ENCODE measurements at regions not wholly inside any gene's neighbourhood (a gene's known extent, or its start where the extent isn't known, plus 50 kb on each side); places are given as distances from the start of the nearest gene placed in this dataset.
"Not testable (repeated sequence)": the region's sequence is repeated elsewhere in the genome, so short reads cannot be mapped to it uniquely, and the experiment has no call there.

DNA sequence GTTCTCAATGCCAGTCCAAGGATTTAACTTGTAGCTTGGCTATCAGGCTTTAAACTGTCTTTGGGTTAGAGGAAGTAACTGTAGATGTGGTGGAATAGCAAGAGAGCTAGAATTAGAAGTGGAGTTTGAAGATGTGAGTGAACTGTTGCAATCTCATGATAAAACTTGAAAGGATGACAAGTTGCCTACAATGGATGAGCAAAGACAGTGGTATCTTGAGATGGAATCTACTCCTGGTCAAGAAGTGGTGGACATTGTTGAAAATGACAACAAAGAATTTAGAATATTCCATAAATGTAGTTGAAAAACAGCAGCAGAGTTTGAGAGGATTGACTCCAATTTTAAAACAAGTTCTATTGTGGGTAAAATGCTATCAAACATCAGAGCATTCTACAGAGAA is 199.0 kb downstream of the DUSP6 start:
- no peak for DNase-seq
- H3K36me3 Mint-ChIP-seq: peaks cover 8% of the 10 kb centered on the region
- H3K27me3 Mint-ChIP-seq: peaks cover 7% of the 10 kb centered on the region
- no peak overlapping the region for H3K27ac Mint-ChIP-seq
- H3K4me1 Mint-ChIP-seq: peaks cover 21% of the 10 kb centered on the region
- peaks cover 11% of the 10 kb centered on the region for H3K9me3 Mint-ChIP-seq
- no peak overlapping the region for H3K4me3 Mint-ChIP-seq

DNA sequence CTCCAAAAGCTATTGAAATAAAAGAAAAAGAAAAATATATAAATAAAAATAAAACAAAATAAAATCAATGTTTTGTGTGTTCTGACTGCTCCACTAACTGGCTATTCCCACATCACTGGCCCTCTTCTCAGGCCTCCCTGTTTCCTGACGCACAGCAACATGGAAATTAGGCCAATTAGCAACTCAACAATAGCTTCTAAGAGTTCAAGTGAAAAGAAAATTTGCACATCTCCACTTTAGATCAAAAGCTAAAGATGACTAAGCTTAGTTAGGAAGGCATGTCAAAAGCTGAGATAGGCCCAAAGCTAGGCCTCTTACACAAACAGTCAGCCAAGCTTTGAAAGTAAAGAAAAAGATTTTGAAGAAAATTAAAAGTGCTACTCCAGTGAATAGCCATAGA is 200.8 kb downstream of the DUSP6 start:
- H3K27me3 Mint-ChIP-seq: peaks cover 4% of the 10 kb centered on the region
- H3K27ac Mint-ChIP-seq: no peak overlapping the region
- H3K4me1 Mint-ChIP-seq: peaks cover 10% of the 10 kb centered on the region
- peaks cover 11% of the 10 kb centered on the region for H3K9me3 Mint-ChIP-seq
- DNase-seq: no peak
- peaks cover 8% of the 10 kb centered on the region for H3K36me3 Mint-ChIP-seq
- H3K4me3 Mint-ChIP-seq: no peak overlapping the region

- H3K4me3 Mint-ChIP-seq, H3K27me3 Mint-ChIP-seq, H3K27ac Mint-ChIP-seq, H3K4me1 Mint-ChIP-seq, DNase-seq, H3K36me3 Mint-ChIP-seq: not testable (repeated sequence)
- peaks cover 11% of the 10 kb centered on the region for H3K9me3 Mint-ChIP-seq
Measured at GRCh38 chr12:89150789-89151188, 201.5 kb downstream of the DUSP6 start.

- no peak for DNase-seq
- no peaks in the 10 kb centered on the region for H3K36me3 Mint-ChIP-seq
- no peaks in the 10 kb centered on the region for H3K9me3 Mint-ChIP-seq
- H3K27ac Mint-ChIP-seq: no peak overlapping the region
- no peaks in the 10 kb centered on the region for H3K27me3 Mint-ChIP-seq
- H3K4me1 Mint-ChIP-seq: peaks cover 15% of the 10 kb centered on the region
- no peak overlapping the region for H3K4me3 Mint-ChIP-seq
Measured at GRCh38 chr12:89140602-89141238, 211.6 kb downstream of the DUSP6 start.

DNA sequence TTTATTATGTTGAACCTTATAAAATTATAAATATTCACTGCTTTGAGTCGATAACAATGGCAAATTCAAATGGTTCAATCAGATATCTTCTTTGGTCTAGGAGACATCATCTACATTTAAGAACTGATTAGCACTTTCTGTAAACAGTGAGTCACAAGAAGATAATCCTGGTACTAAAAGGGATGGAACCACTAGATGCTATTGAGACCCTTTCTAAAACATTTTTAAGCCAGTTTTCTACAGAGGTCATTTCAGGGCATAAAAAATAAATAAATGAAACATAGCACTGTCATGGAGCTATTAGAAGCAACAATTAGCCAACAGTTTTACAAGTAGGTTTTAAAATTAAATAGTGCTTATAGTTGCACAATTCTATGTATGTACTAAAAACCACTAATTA is 212.2 kb downstream of the DUSP6 start:
- Mint-ChIP-seq H3K4me3 (no peak overlapping the region), H3K27ac (no peak overlapping the region), H3K36me3 (no peaks in the 10 kb centered on the region), H3K9me3 (no peaks in the 10 kb centered on the region), H3K27me3 (no peaks in the 10 kb centered on the region), H3K4me1 (peaks cover 16% of the 10 kb centered on the region)
- no peak for DNase-seq

- Mint-ChIP-seq H3K27me3 (no peaks in the 10 kb centered on the region), H3K27ac (no peak overlapping the region), H3K4me3 (no peak overlapping the region), H3K9me3 (no peaks in the 10 kb centered on the region), H3K36me3 (no peaks in the 10 kb centered on the region), H3K4me1 (peaks cover 16% of the 10 kb centered on the region)
- DNase-seq: no peak
Measured at GRCh38 chr12:89139390-89139789, 212.9 kb downstream of the DUSP6 start.

- H3K36me3 Mint-ChIP-seq: no peaks in the 10 kb centered on the region
- H3K27me3 Mint-ChIP-seq: no peaks in the 10 kb centered on the region
- DNase-seq: no peak
- peak overlapping the region; percentile 32 for H3K27ac Mint-ChIP-seq
- H3K4me3 Mint-ChIP-seq: no peak overlapping the region
- peaks cover 16% of the 10 kb centered on the region for H3K4me1 Mint-ChIP-seq
- no peaks in the 10 kb centered on the region for H3K9me3 Mint-ChIP-seq
Measured at GRCh38 chr12:89138048-89138852, 214.1 kb downstream of the DUSP6 start.

DNA sequence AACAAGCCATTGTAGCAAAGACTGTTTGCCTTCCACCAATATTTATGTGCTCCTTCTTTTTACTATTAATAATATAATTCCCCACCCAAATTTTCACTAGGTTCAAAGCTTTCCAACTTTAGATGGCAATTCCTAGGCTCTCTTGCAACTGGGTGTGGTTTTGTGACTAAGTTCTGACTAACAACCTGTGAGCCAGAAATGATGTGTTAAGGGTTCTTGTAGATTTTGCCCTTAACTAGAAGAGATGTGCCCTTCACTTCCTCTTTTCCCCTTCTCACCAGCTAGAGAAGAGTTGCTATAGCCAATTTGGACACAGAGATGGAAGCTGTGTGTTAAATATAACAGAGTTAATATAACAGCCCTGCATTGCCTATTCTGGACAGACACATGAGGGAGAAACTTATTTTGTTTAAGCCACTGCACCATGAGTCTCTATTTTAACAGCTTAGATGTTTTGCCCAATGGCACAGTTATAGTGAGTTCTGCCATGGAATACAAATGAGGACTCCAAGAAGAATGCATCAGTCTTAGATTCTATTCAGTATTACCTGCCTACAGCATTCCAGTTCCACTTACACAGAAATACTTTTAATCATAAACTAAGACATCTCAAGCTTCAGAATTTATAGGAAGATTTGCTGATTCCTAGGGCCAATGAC is 216.2 kb downstream of the DUSP6 start:
- H3K4me3 Mint-ChIP-seq: no peak overlapping the region
- no peaks in the 10 kb centered on the region for H3K27me3 Mint-ChIP-seq
- H3K36me3 Mint-ChIP-seq: no peaks in the 10 kb centered on the region
- DNase-seq: no peak
- peaks cover 16% of the 10 kb centered on the region for H3K4me1 Mint-ChIP-seq
- no peaks in the 10 kb centered on the region for H3K9me3 Mint-ChIP-seq
- no peak overlapping the region for H3K27ac Mint-ChIP-seq

DNA sequence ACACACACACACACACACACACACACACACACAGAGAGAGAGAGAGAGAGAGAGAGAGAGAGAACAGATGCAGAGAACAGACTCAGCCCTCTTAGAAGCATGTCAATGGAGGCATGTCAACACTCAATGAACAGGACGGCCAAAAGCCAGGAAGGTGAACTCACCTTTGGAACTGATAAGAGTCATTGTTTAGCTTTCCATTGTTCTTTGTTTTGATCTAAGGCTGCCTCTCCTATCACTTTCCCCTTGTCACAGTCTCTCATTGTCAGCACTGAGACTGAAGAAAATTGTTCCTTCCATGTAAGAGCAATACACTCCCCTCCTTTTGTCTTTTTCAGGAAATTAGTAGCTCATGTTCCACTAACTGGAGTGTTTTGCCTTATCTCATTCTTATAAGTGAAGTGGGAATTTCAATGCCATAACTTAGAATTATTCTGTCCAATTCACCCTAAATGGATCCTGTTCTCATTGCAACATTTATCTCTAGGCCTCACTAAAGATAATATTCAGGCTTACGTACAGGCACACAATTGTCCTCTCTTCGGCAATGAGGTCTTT is 218.0 kb downstream of the DUSP6 start:
- Mint-ChIP-seq H3K9me3 (no peaks in the 10 kb centered on the region), H3K36me3 (no peaks in the 10 kb centered on the region), H3K27ac (no peak overlapping the region), H3K4me3 (no peak overlapping the region), H3K27me3 (no peaks in the 10 kb centered on the region), H3K4me1 (peaks cover 16% of the 10 kb centered on the region)
- no peak for DNase-seq

DNA sequence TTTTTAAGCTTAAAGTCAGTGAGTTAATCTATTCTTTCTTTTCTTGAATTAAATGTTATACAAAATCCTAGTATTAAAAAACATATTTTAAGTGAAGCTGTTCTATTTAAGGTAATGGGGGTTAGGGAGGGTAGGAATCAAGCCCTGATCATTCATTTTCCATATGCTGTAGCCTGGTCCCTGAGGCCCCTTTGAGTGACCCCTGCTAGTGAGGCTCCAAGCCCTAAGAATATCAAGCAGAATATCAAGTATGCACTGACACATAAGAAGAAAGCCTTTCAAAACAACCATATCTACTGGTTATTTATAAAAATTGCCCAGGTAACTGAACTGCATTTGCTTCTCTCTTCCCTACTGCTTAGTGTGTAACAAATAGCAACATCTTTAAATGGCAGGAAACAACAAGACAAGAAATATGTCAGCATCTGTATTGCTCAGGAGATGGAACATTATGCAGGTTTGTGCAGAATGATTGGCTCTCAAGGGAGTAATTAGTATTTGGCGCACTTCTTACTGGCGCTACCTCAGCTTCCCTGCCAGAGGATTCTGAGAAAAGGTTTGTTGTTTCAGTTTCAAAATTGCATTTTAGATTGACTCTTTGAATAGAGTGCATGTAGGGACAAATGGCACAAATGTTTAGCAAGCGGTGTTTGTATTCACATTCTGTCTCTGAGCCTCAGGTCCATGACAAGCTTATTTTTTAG is 223.0 kb downstream of the DUSP6 start:
- Mint-ChIP-seq H3K36me3 (no peaks in the 10 kb centered on the region), H3K4me3 (no peak overlapping the region), H3K27ac (no peak overlapping the region), H3K9me3 (no peaks in the 10 kb centered on the region), H3K27me3 (no peaks in the 10 kb centered on the region), H3K4me1 (no peaks in the 10 kb centered on the region)
- no peak for DNase-seq

GRCh38 chr12:89126712-89127111 is 225.6 kb downstream of the DUSP6 start:
- H3K9me3 Mint-ChIP-seq: no peaks in the 10 kb centered on the region
- DNase-seq: no peak
- no peaks in the 10 kb centered on the region for H3K4me1 Mint-ChIP-seq
- H3K4me3 Mint-ChIP-seq: no peak overlapping the region
- H3K36me3 Mint-ChIP-seq: no peaks in the 10 kb centered on the region
- no peak overlapping the region for H3K27ac Mint-ChIP-seq
- peaks cover 3% of the 10 kb centered on the region for H3K27me3 Mint-ChIP-seq

GRCh38 chr12:89122852-89123251 is 229.4 kb downstream of the DUSP6 start:
- peaks cover 3% of the 10 kb centered on the region for H3K27me3 Mint-ChIP-seq
- no peak overlapping the region for H3K4me3 Mint-ChIP-seq
- no peaks in the 10 kb centered on the region for H3K4me1 Mint-ChIP-seq
- no peak overlapping the region for H3K27ac Mint-ChIP-seq
- no peaks in the 10 kb centered on the region for H3K9me3 Mint-ChIP-seq
- H3K36me3 Mint-ChIP-seq: no peaks in the 10 kb centered on the region
- no peak for DNase-seq

- no peak overlapping the region for H3K27ac Mint-ChIP-seq
- H3K27me3 Mint-ChIP-seq: peaks cover 7% of the 10 kb centered on the region
- H3K4me1 Mint-ChIP-seq: no peaks in the 10 kb centered on the region
- DNase-seq: no peak
- no peaks in the 10 kb centered on the region for H3K9me3 Mint-ChIP-seq
- no peaks in the 10 kb centered on the region for H3K36me3 Mint-ChIP-seq
- no peak overlapping the region for H3K4me3 Mint-ChIP-seq
Measured at GRCh38 chr12:89117448-89118034, 234.8 kb downstream of the DUSP6 start.

DNA sequence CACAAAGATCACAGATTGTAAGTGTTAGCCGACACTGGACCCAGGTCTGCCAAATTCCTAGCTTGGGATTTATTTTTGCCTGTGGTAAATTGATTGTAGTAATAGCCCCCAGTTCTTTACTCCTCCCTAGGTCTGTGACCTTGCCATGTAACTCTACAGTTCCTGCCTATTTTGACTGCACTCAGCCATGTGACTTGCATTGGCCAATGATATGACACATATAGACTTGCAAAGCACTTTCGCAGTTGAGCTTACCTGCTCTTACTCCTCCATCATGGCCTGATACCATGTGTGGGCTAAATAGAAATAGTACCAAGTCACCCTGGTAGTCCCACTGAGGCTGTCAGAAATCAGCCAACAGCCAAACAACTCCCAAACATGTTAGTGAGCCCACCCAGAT is 240.3 kb downstream of the DUSP6 start:
- H3K27me3 Mint-ChIP-seq: peaks cover 4% of the 10 kb centered on the region
- H3K27ac Mint-ChIP-seq: no peak overlapping the region
- no peak overlapping the region for H3K4me3 Mint-ChIP-seq
- H3K9me3 Mint-ChIP-seq: no peaks in the 10 kb centered on the region
- DNase-seq: no peak
- no peaks in the 10 kb centered on the region for H3K36me3 Mint-ChIP-seq
- H3K4me1 Mint-ChIP-seq: no peaks in the 10 kb centered on the region

GRCh38 chr12:89108265-89108664 is 244.0 kb downstream of the DUSP6 start:
- H3K4me3 Mint-ChIP-seq: no peak overlapping the region

More at GRCh38 chr12:89108265-89108664, 244.0 kb downstream of the DUSP6 start:
- Mint-ChIP-seq H3K27ac (no peak overlapping the region), H3K36me3 (no peaks in the 10 kb centered on the region), H3K4me1 (no peaks in the 10 kb centered on the region), H3K27me3 (no peaks in the 10 kb centered on the region), H3K9me3 (no peaks in the 10 kb centered on the region)
- no peak for DNase-seq
